Body of pancreas (tissue), 4 donors: ENCODE measurements at regions not wholly inside any gene's neighbourhood (a gene's known extent, or its start where the extent isn't known, plus 50 kb on each side); places are given as distances from the start of the nearest gene placed in this dataset.

ENCODE experiments used
- CTCF ChIP-seq, 7 experiments: fragments of 450-650 bp in 4 of 7; fragments of 200-600 bp in 3 of 7; sonication (generic) in 3 of 7; IDR thresholded peaks; one replicate each; pipeline ENCODE4 v1.5.1; 2016 to 2019; ENCODE audit warnings: antibody characterized with exemption in 7 of 7
- POLR2A ChIP-seq, 3 donors: fragments of 450-650 bp; IDR thresholded peaks; one replicate each; pipeline ENCODE4 v1.6.1; 2016; ENCODE audit warnings: antibody characterized with exemption in 3 of 3, mild to moderate bottlenecking in 2 of 3

- TF ChIP-seq CTCF (IDR thresholded peaks at IDR 0.05) (no peak), POLR2A (IDR thresholded peaks at IDR 0.05) (no peak)
Observed at GRCh38 chr17:71649941-71650350, 470.9 kb upstream of the SOX9 start.
